Renal cortex interstitium (tissue), 11 donors: ENCODE measurements at regions not wholly inside any gene's neighbourhood (a gene's known extent, or its start where the extent isn't known, plus 50 kb on each side); places are given as distances from the start of the nearest gene placed in this dataset.

ENCODE experiments used
- DNase-seq, 11 donors: peaks; one replicate each; pipeline ENCODE4 v3.0.0-alpha.2; 2013; ENCODE audit warnings: low read depth in 9 of 11, low spot score in 4 of 11; ENCODE audit errors: extremely low read depth in 1 of 11

DNA sequence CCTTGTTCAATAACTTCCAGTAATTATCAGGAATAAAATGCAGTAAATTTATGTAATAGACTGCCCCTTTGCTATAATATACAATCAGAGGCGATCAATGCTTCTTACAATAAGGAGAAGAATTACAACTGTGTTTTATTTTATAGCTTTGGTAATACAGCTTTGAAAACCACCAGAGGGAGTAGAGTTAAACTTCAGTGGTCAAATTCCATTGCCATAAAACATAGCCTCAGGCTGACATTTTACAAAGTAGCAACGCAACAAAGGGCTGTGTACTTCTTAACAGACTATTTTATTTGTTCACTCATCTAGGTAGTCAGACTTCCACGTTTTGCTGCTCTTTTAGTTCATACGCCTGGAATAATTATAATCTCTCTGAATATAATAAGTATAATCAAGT lies 58.5 kb downstream of the TEX13C start:
- peak in 5 of 11 donors; percentile 4 to 18 (median 13) for DNase-seq

DNA sequence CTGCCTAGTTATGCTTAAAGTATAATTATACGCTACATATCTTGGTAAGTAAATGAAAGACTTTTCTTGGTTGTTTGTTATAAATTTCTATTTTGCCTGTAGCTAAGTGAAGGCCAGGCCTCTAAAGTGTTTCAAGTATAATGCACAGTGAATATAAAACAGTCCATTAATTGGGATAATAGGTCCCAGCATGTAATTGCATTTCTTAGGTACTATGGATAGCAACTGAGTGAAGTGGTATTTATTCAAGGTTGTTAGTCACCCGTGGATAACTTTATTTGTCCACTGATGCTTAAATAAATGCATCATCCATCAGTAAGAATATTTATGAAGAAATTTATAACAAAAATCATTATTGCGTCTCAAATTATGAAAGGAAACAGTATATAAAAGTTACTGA lies 59.1 kb downstream of the TEX13C start:
- DNase-seq, result peak in 2 of 11 donors; percentile 1 to 9

DNA sequence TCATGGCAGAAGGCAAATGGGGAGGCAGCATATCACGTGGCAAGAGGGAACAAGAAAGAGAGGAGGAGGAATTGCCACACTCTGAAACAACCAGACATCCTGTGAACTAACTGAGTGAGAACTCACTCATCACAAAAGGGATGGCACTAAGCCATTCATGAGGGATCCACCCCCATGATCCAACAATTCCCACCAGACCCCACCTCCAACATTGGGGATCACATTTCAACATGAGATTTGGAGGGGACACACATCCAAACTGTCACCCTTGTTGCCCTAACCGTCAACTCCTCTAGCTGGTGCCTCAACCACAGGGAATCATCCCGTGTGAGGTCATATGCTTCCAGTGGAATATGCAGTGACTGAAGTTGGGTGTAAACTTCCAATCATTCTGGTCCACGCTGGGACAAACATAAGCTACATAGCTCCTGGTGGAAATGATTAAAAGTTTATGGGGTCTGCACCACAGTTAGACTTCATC lies 62.5 kb downstream of the TEX13C start:
- no peak for DNase-seq

DNA sequence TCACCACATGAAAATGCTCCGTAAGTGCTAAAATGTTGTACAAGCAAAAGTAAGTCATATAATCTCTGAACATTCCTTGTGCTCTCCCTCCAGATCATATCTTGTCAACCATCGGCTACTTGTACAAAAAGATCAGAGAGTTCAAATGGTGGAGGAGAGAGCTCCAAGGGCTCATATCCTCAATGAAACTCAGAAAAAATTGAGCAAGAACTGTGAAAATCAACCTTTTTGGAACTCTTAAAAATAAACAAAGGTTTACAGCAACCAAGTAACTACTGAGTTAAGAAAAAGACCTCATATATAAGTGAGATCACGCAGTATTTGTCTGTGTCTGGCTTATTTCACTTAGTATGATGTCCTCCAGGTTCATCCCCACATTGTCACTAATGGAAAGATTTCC lies 63.2 kb downstream of the TEX13C start:
- no peak for DNase-seq

DNA sequence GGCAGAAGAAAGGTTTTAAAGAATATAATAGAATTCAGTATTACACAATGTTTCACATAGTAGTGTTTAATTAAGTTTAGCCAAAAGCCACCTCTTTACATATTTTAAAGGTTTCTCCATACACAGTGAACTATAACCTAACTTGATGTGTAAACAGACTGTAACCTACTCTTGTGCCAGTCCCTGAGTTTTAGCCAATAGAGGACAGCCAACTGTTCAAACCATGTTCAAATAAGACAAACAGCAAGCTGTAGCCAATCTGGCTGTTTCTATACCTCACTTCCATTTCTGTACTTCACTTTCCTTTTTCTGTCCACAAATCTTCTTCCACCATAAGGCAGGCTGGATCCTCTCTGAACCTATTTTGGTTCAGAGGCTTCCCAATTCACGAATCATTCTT lies 65.2 kb downstream of the TEX13C start:
- no peak for DNase-seq

DNA sequence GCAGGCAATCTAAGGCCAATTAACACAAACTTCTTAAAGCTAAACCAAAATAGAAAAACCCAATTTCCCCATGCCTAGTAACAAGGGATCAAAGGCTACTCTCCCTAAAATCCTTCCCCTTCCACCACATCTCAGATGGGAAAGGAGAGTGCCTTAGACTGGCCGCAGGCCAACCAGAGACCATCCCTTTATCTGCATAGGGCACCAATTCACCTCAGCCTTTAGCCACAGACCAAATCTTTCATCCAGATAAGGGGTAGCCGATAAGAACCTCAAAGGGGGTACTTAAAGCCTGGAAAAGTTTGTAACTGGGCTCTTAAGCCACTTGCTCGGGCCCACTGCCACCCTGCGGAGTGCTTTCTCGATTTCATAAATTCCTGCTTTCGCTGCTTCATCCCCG lies 68.3 kb downstream of the TEX13C start:
- DNase-seq, result no peak

DNA sequence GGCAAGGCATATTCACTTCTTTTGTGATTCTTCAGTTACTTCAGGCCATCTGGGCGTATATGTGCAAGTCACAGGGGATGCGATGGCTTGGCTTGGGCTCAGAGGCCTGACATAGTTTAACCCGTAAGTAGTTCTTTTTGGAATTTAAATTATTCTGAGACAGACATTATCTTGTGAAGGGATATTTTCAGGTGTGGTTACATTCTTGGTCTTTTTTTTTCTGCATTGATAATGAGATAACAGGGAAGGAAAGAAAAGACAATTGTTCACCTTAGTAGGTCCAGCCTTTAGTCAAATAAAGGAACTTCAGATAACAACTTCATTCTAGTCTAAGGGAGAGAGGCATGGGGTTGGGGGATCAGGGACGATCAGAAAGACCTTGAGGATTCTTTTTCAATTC lies 74.8 kb downstream of the TEX13C start:
- DNase-seq, result no peak

DNA sequence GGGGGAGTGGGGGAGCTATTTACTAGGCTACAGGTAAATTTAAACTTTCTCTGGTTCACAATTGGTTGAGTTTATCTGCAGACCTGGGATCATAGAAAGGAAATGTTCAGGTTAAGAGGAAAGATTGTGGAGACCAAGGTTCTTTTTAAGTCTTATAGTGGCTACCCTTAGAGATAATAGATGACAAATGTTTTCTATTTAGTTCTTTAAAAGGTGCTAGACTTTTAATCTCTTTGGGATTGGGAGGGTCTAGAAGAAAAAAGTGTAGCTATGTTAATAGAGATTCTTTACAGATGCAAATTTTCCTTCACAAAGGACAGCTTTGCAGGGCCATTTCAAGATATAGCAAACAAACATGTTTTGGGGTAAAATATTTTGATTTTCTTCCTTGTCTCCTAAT lies 76.0 kb downstream of the TEX13C start:
- no peak for DNase-seq

DNA sequence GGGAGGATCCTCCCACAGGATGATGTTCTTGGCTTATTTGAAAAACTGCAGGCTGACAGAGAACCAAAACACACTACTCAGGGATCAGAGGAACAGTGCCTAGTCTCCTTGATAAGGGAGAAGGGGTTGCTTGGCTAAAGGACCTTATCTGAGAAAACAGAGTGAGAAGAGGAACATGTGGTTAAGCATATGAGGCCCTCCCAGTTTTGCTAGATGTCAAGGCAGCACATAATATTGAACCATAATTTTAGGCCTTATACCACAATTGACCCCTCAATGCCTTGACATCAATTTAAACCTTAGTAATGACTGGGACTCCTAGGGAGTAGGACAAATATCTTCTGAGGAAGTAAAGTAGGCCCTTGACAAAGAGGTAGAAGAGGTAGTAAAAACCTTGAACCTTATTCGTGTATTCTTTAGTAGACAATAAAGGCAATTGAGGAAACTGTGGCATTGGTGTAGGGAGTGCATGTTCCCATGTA lies 79.3 kb downstream of the TEX13C start:
- DNase-seq, result no peak

DNA sequence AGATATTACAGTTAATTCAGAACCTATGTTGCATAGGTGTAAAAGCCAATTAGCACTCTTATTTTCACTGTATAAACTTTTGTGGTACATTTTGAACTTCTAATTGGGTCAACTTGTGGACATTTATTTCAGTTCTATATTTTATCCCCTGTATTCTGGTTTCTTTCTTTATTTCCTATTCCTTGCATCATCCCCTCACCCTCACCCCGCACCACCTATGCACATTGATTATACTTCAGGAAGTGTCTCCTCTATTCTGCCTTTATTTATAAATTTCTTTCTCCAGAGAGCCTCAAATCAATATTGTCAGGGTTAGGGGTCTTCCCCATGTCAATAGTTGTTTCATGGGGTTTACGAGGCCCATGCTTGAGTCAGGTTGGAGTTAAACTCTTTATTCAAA lies 83.1 kb downstream of the TEX13C start:
- DNase-seq, result no peak

DNA sequence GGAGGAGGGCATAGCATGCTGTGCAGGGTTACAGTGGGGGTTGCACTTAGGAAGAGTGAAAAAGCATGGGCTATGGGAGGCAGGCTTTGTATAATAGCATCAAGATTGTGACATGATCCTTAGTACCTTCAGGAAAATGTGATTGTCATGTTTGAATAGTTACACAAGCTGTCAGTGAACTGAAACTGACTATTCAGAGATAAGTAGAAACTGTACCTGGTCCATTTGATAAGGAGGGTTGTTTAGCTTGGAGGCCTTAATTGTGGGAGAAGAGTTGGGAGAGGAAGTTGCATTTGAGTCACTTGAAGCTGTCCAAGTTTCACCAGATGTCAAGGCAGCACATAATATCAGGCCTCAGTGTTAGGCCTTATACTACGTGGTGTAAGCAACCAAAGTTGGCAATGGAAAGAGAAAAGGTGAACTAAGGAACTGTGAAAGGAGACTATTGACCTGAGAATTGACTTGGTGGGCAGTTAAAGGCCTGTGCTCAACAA lies 85.0 kb downstream of the TEX13C start:
- DNase-seq, result no peak

DNA sequence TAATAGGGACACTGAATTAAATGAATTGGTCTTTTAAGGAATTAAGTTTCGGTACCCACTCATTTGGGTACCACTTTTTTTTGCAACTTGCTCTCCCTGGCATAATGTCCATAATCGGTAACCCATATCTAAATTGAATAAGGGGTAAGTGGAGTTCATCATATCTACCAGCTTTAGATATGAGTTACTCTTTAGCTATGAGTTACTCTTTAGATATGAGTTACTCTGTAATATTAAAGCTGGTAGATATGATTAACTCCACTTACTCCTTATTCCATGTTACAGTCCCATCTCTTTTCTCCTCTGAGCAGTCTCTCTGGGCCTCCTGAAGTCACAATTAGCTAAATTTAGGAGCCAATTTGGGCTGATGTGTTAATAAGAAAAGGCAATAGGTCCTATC lies 85.7 kb downstream of the TEX13C start:
- no peak for DNase-seq

DNA sequence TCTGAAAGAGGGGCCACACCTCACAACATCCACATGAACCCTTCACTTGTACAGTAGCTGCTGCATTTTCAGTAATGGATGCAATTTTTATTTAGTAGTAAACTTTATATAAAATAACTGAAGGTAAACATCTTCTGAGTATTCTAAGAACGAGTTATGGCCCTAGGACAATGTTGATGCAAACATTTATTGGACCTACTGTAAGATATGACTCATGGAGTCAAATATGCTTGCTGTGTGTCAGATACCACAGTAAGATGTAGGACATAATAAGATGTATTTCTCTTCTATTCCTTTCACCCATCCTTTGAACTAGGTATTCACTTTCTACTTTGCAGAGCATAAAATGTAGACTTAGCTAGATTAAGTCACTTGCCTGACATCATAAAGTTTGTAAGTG lies 87.6 kb downstream of the TEX13C start:
- DNase-seq, result no peak

DNA sequence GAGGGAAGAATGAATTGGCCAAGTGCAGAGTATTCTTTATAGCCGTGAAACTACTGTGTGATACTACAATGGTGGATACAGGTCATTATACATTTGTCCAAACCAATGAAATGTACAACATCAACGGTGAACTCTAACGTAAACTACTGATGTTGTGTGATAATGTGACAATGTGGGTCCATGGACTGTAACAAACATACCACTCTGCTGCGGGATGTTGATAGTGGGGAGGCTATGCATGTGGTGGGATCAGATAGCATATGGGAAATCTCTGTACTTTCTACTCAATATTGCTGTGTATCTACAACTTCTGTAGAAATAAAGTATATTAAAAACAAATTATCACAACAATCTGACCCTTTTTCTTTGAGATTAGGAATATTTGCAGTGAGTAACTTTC lies 101.1 kb downstream of the TEX13C start:
- no peak for DNase-seq

DNA sequence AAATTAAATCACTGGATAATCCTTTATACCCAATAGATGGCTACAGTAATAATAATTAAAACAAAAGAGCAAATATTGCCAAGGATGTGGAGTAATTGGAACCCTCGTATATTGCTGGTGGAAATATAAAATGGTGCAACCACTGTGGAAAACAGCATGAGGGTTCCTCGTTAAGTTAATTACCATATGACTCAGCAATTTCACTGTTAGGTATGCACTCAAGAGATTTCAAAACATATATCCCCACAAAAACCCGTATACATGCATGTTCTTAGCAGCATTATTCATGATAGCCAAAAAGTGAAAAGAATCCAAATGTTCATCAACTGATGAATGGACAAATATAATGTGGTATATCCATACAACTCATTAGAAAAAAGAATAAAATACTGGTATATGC lies 103.3 kb downstream of the TEX13C start:
- DNase-seq, result no peak

DNA sequence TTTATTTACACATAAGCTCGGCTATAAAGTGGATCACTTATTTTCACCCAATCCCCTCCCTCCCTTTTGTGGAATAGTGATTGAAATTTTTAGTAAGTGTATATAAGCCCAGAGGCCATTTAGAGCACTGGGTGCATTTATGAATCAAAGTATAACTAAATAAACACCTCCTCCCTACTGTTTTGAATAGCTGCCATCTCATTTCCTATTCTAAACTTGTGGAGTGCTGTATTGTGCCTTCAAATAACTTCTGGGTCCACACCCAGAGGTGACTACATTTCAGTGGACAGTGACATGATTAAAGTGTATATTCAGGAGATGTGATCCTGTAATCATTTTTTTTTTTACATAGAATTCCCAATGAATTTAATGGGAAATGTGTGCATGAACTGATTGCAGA lies 104.9 kb downstream of the TEX13C start:
- no peak for DNase-seq

DNA sequence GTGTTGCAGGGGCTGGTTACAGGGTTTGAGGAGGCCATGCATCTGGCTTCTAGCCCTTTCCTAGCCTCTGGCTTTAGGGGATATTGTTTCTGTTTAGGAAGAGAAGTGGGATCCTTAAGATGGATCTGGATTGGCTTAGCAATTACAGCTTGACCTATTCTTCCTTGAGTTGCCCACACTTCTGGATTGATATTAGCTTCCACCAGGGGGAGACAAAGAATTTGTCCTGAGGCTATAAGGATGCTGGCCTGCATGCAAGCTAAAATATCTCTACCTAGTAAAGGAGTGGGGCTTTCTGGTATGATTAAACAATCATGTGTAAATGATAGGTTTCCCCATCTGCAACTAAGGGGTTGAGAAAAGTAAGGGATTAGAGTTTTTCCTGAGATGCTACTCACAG lies 117.2 kb downstream of the TEX13C start:
- DNase-seq, result peak in 1 of 11 donors; percentile 8

DNA sequence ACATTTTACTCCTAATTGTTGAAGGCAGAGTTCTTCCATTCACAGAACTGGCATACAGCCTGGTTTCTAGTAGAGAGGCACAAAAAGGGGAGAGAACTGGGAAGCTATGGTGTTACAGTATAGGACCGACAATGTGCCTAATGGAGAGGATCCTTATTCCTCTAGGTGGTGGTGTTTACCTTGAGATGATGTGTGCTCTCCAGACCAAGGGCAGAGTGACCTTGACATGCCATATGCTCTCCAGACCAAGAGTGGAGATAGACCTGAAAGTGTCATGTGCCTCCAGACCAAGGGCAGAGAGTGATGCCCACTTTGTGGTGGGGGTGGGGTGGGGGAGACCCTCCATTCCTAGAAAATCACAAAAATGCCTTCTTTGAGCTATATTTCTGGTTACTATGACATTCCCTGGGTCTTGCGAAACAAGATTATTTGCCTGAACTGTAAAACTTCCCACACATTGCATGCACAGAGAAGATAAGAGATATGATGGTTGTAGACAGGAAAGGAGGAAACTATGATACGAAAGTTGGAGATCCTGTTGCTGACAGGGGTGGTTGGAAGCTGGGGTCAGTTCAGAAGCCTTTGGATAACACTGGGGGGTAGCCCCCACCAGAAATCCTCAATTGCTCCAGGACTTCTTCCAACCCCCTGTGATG lies 119.7 kb downstream of the TEX13C start:
- no peak for DNase-seq

DNA sequence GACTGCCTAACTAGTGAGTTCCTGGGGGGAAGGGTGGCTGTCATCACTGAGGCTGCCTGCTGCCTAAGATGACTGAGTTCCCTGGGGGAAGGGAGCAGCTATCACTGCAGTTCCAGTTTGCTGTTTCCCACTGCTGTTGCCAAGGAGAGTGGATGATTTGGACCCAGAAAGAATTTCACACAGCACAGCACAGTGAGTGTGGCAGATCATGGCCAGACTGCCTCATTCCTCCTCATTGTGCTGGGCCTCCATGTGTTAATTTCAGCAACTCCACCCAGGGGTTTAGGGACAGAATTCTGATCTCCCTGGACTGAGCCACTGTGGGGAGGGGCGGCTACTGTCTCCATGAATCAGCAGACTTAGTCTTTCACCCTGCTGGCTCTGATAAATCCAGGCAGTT lies 125.0 kb downstream of the TEX13C start:
- DNase-seq, result no peak

DNA sequence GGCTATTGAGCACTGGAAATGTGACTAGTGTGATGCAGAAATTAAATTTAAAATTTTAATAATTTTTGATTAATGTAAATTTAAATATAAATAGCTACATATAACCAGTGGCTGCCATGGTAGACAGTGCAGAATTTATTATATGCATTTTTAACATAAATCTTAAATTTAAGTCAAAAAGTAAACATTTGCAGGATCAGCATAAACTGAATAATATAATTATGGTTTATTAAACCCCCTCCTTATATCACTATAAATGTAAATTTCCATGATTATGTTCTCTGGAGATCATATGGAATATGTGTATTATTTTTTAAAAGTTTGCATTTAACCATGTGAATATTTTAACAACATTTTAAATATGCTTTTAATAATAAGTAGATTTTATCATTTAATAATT lies 155.8 kb downstream of the TEX13C start:
- DNase-seq, result no peak

DNA sequence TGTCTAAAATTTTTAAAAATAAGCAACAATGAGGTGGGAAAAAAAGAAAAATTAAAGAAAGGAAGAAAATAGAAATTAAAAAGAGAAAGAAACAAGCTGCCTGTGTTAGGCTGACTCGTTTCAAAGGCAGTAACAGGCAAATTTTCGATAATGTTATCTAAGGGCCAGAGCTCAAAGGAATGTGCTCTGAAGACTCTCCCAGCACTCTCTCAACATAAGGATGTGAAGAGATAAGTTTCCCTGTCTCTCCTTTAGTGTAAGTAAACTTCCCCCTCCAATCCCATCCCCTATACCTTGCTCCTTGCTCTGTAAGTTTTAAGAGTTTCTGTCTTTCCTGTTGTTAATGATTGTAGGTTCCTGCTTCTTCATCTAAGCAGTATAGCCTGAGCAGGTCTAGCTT lies 172.8 kb downstream of the TEX13C start:
- no peak for DNase-seq
